IMR-90 (cell line): ENCODE measurements at regions not wholly inside any gene's neighbourhood (a gene's known extent, or its start where the extent isn't known, plus 50 kb on each side); places are given as distances from the start of the nearest gene placed in this dataset.

Source experiments
- ATAC-seq: fragments of 200-7000 bp; cut with Tn5 transposase; 2 replicates; pipeline ENCODE4 v1.9.1; 2020; ENCODE audit warnings: low read depth, mild to moderate bottlenecking, moderate library complexity
- BruUV-seq: library from RNA; stranded (reverse); fragments of 400-500 nt; replicated peaks from 2 replicates; lab custom pipeline; 2021; lab: Mats Ljungman, UMichigan
- CTCF ChIA-PET: fragments of 300-600 bp; formaldehyde crosslinking; extraction: SDS; loops from one replicate; lab custom pipeline; 2021; ENCODE audit warnings: antibody characterized with exemption; lab: Yijun Ruan, JAX
- POLR2A ChIA-PET: fragments of 300-600 bp; sonication (Branson Sonifier 250); formaldehyde crosslinking; loops from one replicate; lab custom pipeline; 2022; ENCODE audit warnings: antibody characterized with exemption; ENCODE audit not compliant: unreplicated experiment; lab: Charles Lee
- DNase-seq: peaks from one replicate; pipeline ENCODE4 v3.0.0; 2013
- H2AFZ ChIP-seq: replicated peaks from 2 replicates; pipeline ENCODE3; 2013; ENCODE audit warnings: low read length, mild to moderate bottlenecking; ENCODE audit not compliant: poor library complexity
- H2AK5ac ChIP-seq: 2 replicates; pipeline ENCODE4 v1.6.1; 2013; ENCODE audit warnings: low read depth, low read length, inconsistent platforms
- H2AK9ac ChIP-seq: replicated peaks from 2 replicates; pipeline ENCODE3; 2013; ENCODE audit warnings: mild to moderate bottlenecking, low read depth, low read length, moderate library complexity; ENCODE audit not compliant: poor library complexity
- H2BK120ac ChIP-seq: 2 replicates; pipeline ENCODE4 v1.6.1; 2013; ENCODE audit warnings: low read depth, low read length, inconsistent platforms
- H2BK15ac ChIP-seq: 3 replicates; pipeline ENCODE4 v1.6.1; 2013; ENCODE audit warnings: low read depth, low read length, inconsistent platforms
- H2BK20ac ChIP-seq: 2 replicates; pipeline ENCODE4 v1.6.1; 2013; ENCODE audit warnings: low read depth, mild to moderate bottlenecking, inconsistent platforms, low read length, moderate library complexity
- H2BK5ac ChIP-seq: 2 replicates; pipeline ENCODE4 v1.6.1; 2013; ENCODE audit warnings: mild to moderate bottlenecking, low read depth, low read length, inconsistent platforms; ENCODE audit not compliant: poor library complexity, severe bottlenecking
- H3K14ac ChIP-seq: replicated peaks from 2 replicates; pipeline ENCODE4 v1.6.1; 2013; ENCODE audit warnings: low read depth, low read length, inconsistent platforms
- H3K18ac ChIP-seq: 2 replicates; pipeline ENCODE4 v1.6.1; 2013; ENCODE audit warnings: low read depth, low read length, control low read depth
- H3K23ac ChIP-seq: 2 replicates; pipeline ENCODE4 v1.6.1; 2013; ENCODE audit warnings: low read depth, low read length, inconsistent platforms
- H3K27ac ChIP-seq: 2 replicates; pipeline ENCODE4 v1.5.1; 2013; ENCODE audit warnings: mild to moderate bottlenecking, control low read depth, low read length; ENCODE audit not compliant: insufficient read depth
- H3K27me3 ChIP-seq: 2 replicates; pipeline ENCODE4 v1.6.1; 2013; ENCODE audit warnings: low read length; ENCODE audit not compliant: control insufficient read depth, insufficient read depth
- H3K36me3 ChIP-seq: 2 replicates; pipeline ENCODE4 v1.6.1; 2013; ENCODE audit warnings: low read length, mixed read lengths; ENCODE audit not compliant: control insufficient read depth, insufficient read depth
- H3K4ac ChIP-seq: 2 replicates; pipeline ENCODE4 v1.6.1; 2013; ENCODE audit warnings: low read depth, low read length, inconsistent platforms
- H3K4me1 ChIP-seq: 2 replicates; pipeline ENCODE4 v1.6.1; 2013; ENCODE audit warnings: low read length, mixed read lengths; ENCODE audit not compliant: control insufficient read depth, insufficient read depth
- H3K4me2 ChIP-seq: 2 replicates; pipeline ENCODE4 v1.6.1; 2013; ENCODE audit warnings: low read depth, mild to moderate bottlenecking, control low read depth, low read length, moderate library complexity
- H3K4me3 ChIP-seq: 2 replicates; pipeline ENCODE4 v1.5.1; 2013; ENCODE audit warnings: low read depth, mild to moderate bottlenecking, control low read depth, low read length, moderate library complexity; ENCODE audit not compliant: insufficient read depth
- H3K56ac ChIP-seq: 2 replicates; pipeline ENCODE4 v1.6.1; 2013; ENCODE audit warnings: low read length, inconsistent platforms; ENCODE audit not compliant: insufficient read depth; ENCODE audit errors: extremely low read depth
- H3K79me1 ChIP-seq, 2 experiments: 2 replicates each; pipeline ENCODE4 v1.6.1; 2013; ENCODE audit warnings: low read length in 2 of 2, inconsistent platforms in 1 of 2, low read depth in 1 of 2
- H3K9ac ChIP-seq: 2 replicates; pipeline ENCODE4 v1.6.1; 2013; ENCODE audit warnings: low read depth, low read length, control low read depth
- H3K9me1 ChIP-seq: 2 replicates; pipeline ENCODE4 v1.6.1; 2013; ENCODE audit warnings: low read length, inconsistent platforms; ENCODE audit not compliant: insufficient read depth
- H3K9me3 ChIP-seq: 2 replicates; pipeline ENCODE4 v1.6.1; 2013; ENCODE audit warnings: low read length; ENCODE audit not compliant: control insufficient read depth, insufficient read depth
- H4K20me1 ChIP-seq: 2 replicates; pipeline ENCODE4 v1.6.1; 2013; ENCODE audit warnings: low read length, inconsistent platforms; ENCODE audit not compliant: insufficient read depth
- H4K5ac ChIP-seq: 2 replicates; pipeline ENCODE4 v1.6.1; 2013; ENCODE audit warnings: mild to moderate bottlenecking, low read depth, low read length, control low read depth
- H4K8ac ChIP-seq, 2 experiments: 2 replicates each; pipeline ENCODE4 v1.6.1; 2013; ENCODE audit warnings: low read depth in 2 of 2, low read length in 2 of 2, control low read depth in 1 of 2, inconsistent platforms in 1 of 2
- H4K91ac ChIP-seq: 2 replicates; pipeline ENCODE4 v1.6.1; 2013; ENCODE audit warnings: low read depth, low read length, inconsistent platforms; ENCODE audit not compliant: insufficient read depth
- BHLHE40 ChIP-seq: fragments of 150-350 bp; IDR thresholded peaks from 2 replicates; pipeline ENCODE4 v1.6.1; 2016; ENCODE audit warnings: mild to moderate bottlenecking, low read depth, low read length
- CEBPB ChIP-seq: IDR thresholded peaks from 2 replicates; pipeline ENCODE4 v1.6.1; 2012; ENCODE audit warnings: low read depth, low read length, improper control_type of control experiment
- FOS ChIP-seq: fragments of 150-350 bp; IDR thresholded peaks from 2 replicates; pipeline ENCODE4 v1.6.1; 2016; ENCODE audit warnings: low read depth, low read length
- MAZ ChIP-seq: IDR thresholded peaks from 2 replicates; pipeline ENCODE4 v1.6.1; 2012; ENCODE audit warnings: low read depth, mild to moderate bottlenecking, low read length, improper control_type of control experiment, moderate library complexity, borderline replicate concordance
- MXI1 ChIP-seq: IDR thresholded peaks from 2 replicates; pipeline ENCODE4 v1.6.1; 2012; ENCODE audit warnings: low read depth, mild to moderate bottlenecking, low read length, moderate library complexity, borderline replicate concordance
- NFE2L2 ChIP-seq: fragments of 150-350 bp; IDR thresholded peaks from 2 replicates; pipeline ENCODE4 v1.6.1; 2016; ENCODE audit warnings: low read depth, mild to moderate bottlenecking, low read length
- POLR2A ChIP-seq: IDR thresholded peaks from 2 replicates; pipeline ENCODE4 v1.6.1; 2012; ENCODE audit warnings: mild to moderate bottlenecking, low read depth, low read length
- RFX5 ChIP-seq: IDR thresholded peaks from 2 replicates; pipeline ENCODE4 v1.8.0; 2012; ENCODE audit warnings: low read depth, mild to moderate bottlenecking, low read length, moderate library complexity
- SMC3 ChIP-seq: fragments of 150-350 bp; IDR thresholded peaks from 2 replicates; pipeline ENCODE4 v1.6.1; 2016; ENCODE audit warnings: low read depth, mild to moderate bottlenecking, antibody characterized with exemption, low read length, moderate library complexity
- dilution Hi-C: fragments of 300-500 bp; cut with HindIII; formaldehyde crosslinking; loops from one replicate; pipeline ENCODE4 v1.14.3; 2018; ENCODE audit warnings: low sequenced_read_pairs; ENCODE audit not compliant: unreplicated experiment
- in situ Hi-C: fragments of 300-500 bp; cut with MboI; formaldehyde crosslinking; loops from 3 replicates; pipeline ENCODE4 v1.14.3; 2019; ENCODE audit warnings: low sequenced_read_pairs, inconsistent platforms, mixed read lengths
- intact Hi-C: fragments of 100-400 bp; cut with micrococcal nuclease; formaldehyde crosslinking; loops from 2 replicates; pipeline ENCODE4 v1.10.0; 2022

DNA sequence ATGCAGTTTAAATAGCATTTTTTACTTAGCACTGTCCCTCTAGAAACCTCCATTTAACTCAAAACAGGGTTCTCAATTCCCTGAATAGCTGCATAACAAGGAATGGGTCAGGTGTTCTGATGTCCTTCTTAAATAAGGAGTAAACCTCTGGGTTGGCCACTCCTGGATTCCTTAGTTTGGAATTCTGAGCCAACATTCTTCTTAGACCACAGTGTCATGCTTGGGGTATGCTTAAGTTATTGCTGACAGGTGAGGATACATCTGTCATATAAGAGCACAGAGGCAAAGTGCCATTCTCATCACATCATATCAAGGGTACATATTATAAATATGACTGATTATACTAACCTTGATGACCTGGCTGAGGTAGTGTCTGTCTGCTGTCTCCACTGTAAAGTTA lies 179.9 kb upstream of the SEMA6A start:
- no peak for ATAC-seq

More for the DNA sequence above, 179.9 kb upstream of the SEMA6A start:
- dilution Hi-C loops (no loop called here), intact Hi-C loops (no loop called here), in situ Hi-C loops (no loop called here)
- no peaks in the 10 kb centered on the region for H4K20me1 ChIP-seq
- no peak overlapping the region for H2AK9ac ChIP-seq
- no peak overlapping the region for H3K56ac ChIP-seq
- no peaks in the 10 kb centered on the region for H3K79me1 ChIP-seq
- H2BK5ac ChIP-seq = no peak overlapping the region
- no peak overlapping the region for H3K18ac ChIP-seq
- H3K9ac ChIP-seq = no peak overlapping the region
- H2BK120ac ChIP-seq = no peak overlapping the region
- BruUV-seq = no TSS peak
- no peaks in the 10 kb centered on the region for H3K36me3 ChIP-seq
- H4K5ac ChIP-seq = no peak overlapping the region
- no peak overlapping the region for H4K8ac ChIP-seq
- no peak overlapping the region for H2BK15ac ChIP-seq
- no peak overlapping the region for H4K91ac ChIP-seq
- H3K27ac ChIP-seq = no peak overlapping the region
- H3K4me3 ChIP-seq = no peak overlapping the region
- no peak for DNase-seq
- ChIA-PET POLR2A (no interaction called here), CTCF (no interaction called here)
- no peak overlapping the region for H3K14ac ChIP-seq
- TF ChIP-seq SMC3 (no peak), BHLHE40 (no peak), FOS (no peak), MXI1 (no peak), NFE2L2 (no peak), CEBPB (no peak), POLR2A (no peak), RFX5 (no peak), MAZ (no peak)
- H3K4me1 ChIP-seq = no peaks in the 10 kb centered on the region
- no peak overlapping the region for H2BK20ac ChIP-seq
- no peak overlapping the region for H2AK5ac ChIP-seq
- H3K4ac ChIP-seq = no peak overlapping the region
- no peaks in the 10 kb centered on the region for H3K27me3 ChIP-seq
- peaks cover 6% of the 10 kb centered on the region for H3K9me3 ChIP-seq
- H3K23ac ChIP-seq = no peak overlapping the region
- H3K4me2 ChIP-seq = no peak overlapping the region
- no peak overlapping the region for H2AFZ ChIP-seq
- H3K9me1 ChIP-seq = no peaks in the 10 kb centered on the region
